ENCODE measurements at regions not wholly inside any gene's neighbourhood (a gene's known extent, or its start where the extent isn't known, plus 50 kb on each side); places are given as distances from the start of the nearest gene placed in this dataset.

GRCh38 chr1:244969355-244970235, 105.3 kb upstream of the HNRNPU start (continued):
- TF ChIP-seq ELF2 (CRISPR knock-in tag; IDR thresholded peaks at IDR 0.05) (peak; percentile 19; the same call in 1 of the 2 replicates), ARID4B (CRISPR knock-in tag; IDR thresholded peaks at IDR 0.05) (peak; percentile 65), ZC3H11A (IDR thresholded peaks at IDR 0.05; ENCODE audit: low read depth, low read length) (no peak), HNRNPL (IDR thresholded peaks at IDR 0.05; ENCODE audit: low read depth, low read length) (peak; percentile 43; the same call in 1 of the 2 replicates), ZNF134 (CRISPR knock-in tag; conservative IDR thresholded peaks at IDR 0.05) (no peak), KLF6 (CRISPR knock-in tag; IDR thresholded peaks at IDR 0.05; ENCODE audit: borderline replicate concordance) (peak; percentile 63; the same call in 1 of the 2 replicates), KDM4B (IDR thresholded peaks at IDR 0.05; ENCODE audit: borderline replicate concordance in 2 of 2, low read depth in 1 of 2) (no peak; a peak in 1 of 4 replicates), SMC3 (conservative IDR thresholded peaks at IDR 0.05; ENCODE audit: insufficient read depth, low read depth, low read length) (no peak), MIER1 (IDR thresholded peaks at IDR 0.05; ENCODE audit: low read depth) (no peak), PTBP1 (IDR thresholded peaks at IDR 0.05; ENCODE audit: low read depth, low read length) (no peak), SP1 (CRISPR knock-in tag; IDR thresholded peaks at IDR 0.05) (0 out of 2 replicates have a peak, but pooled peaks have one; percentile 74), CXXC5 (CRISPR knock-in tag; IDR thresholded peaks at IDR 0.05) (peak; percentile 69; the same call in 1 of the 2 replicates), ZNF444 (CRISPR knock-in tag; IDR thresholded peaks at IDR 0.05) (no peak), IRF1 (CRISPR knock-in tag; IDR thresholded peaks at IDR 0.05; ENCODE audit: borderline replicate concordance) (peak; percentile 34; the same call in 1 of the 2 replicates), SLC30A9 (CRISPR knock-in tag; IDR thresholded peaks at IDR 0.05) (no peak)

Measured in K562 (cell line).